Fibroblast of peridontal ligament (primary cell): ENCODE measurements at regions not wholly inside any gene's neighbourhood (a gene's known extent, or its start where the extent isn't known, plus 50 kb on each side); places are given as distances from the start of the nearest gene placed in this dataset.
"Not testable (repeated sequence)": the region's sequence is repeated elsewhere in the genome, so short reads cannot be mapped to it uniquely, and the experiment has no call there.

Experiments
- DNase-seq: peaks from one replicate; pipeline ENCODE4 v3.0.0-alpha.2; 2010; ENCODE audit errors: extremely low read depth

DNA sequence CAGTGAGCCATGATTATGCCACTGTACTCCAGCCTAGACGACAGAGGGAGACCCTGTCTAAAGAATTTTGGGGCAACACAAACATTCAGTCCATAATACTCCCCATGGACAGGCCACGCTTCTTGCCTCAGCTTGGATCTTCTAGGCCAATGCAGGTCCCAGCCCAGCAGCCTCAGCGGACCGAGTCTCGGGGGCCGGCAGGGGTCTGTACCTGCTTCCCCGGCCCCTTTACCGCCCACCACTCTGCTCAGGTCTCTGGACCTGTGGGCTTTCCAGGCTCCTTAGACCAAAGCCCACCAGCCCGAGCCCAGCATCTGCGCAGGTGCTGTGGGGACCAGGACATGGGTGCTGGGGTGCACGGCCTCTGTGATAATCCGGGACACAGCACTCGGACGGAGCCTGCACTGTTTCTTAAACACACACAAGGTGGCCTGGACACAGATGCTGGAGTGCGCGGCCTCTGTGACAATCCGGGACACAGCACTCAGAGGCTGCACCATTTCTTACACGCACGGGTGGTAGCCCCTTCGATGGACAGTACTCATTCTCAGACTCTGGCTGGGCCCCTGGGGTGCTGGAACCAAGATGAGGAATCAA, 62.1 kb upstream of the GPC1 start:
- DNase-seq: no peak

DNA sequence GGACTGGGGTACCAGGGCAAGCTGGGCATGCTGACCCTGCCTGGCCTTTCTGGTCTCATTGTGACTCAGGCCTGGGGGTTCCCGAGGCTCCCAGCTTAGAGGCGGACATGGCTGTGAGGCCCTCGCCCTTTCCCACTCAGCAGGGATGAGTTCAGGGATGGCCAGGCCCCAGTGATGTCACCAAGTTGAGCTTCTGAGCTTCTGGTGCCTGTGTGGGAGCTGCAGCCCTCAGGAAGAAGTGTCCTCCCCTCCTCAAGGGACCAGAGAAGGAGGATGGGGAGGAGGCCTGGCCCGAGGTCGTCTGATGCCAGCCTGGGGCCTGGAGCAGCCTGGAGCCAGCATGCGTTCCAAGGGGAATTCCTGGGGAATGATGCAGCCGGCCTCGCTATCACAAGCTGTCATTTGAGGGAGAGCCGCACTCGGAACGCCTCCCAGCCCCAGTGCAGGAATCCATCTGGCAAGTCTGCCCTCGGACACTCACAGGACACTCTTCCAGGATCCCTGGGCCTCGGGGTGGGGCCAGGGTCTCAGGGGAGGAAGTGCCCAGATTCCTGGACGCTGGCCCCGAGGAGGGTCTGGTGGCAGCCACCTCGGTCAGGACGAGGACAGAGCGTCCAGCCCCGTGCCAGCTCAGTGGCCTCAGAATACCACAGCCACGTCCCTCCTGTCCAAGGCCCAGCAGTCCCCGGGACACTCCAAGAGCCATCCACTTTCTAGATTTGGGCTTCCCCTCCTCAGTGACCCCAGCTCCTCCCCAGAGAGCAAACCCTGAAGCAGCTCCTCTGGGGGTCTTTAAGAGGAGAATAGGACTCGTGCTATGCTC, 61.2 kb upstream of the GPC1 start:
- peak; percentile 85 for DNase-seq

DNA sequence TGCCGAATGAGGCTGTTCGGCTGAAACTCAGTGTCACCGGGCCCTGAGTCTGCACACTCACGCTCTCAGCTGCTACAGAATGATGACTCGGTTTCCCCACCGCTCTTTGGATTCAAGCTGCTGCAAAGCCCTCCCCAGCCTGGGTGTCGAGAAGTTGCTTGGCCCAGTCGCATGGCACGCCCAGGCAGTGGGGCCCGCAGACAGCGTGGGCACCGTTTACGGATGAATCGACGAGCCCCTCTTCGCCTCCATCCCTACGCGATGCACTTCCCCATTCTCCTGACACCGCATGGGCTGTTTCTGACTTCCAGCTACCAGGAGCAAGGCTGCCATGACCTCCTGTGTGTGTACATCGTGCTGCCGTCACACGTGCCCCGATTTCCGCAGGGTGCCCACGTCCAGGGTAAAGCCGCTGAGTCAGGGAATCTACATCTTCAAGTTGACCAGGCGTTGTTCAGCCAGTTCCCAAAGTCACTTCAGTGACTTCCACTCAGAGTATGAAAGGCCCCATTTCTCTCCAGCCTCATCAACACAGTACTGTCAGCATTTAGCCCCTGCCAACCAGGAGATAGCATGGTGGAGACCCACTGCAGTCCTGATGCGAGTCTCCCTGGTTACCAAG, 60.3 kb upstream of the GPC1 start:
- no peak for DNase-seq

DNA sequence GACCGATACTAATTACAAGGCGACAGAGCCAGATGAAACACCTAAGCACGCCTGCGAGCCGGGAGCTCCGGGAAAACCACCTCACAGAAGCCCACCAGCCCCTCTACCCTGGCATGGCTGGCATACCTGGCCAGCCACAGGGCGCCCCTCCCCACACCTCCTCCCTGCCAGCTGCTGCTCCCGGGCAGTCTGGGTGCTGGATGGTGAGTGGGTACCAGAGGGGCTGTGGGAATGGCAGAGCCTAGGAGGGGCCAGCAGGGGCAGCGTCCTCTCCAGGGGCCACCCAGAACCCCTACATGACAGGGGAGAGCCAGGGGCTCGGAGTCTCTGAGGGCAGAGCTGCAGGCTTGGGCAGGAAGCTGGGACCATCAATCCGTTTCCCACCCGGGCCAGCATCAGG, 58.7 kb upstream of the GPC1 start:
- DNase-seq: no peak

DNA sequence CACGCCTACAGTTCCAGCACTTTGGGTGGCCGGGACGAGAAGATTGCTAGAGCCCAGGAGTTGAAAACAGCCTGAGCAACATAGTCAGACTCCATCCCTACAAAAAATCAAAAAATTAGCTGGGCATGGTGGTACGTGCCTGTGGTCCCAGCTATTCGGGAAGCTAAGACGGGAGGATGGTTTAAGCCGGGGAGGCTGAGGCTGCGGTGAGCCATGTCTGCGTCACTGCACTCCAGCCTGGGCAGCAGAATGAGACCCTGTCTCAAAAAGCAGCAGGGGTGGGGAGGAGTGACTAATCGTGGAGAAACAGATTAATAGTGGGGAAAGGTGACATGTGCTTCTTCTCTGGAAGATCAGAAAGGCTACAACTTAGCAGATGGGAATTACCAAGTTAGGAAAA, 58.1 kb upstream of the GPC1 start:
- DNase-seq: peak; percentile 15

- no peak for DNase-seq
These were observed 56.3 kb upstream of the GPC1 start for GRCh38 chr2:240379089-240379636.

DNA sequence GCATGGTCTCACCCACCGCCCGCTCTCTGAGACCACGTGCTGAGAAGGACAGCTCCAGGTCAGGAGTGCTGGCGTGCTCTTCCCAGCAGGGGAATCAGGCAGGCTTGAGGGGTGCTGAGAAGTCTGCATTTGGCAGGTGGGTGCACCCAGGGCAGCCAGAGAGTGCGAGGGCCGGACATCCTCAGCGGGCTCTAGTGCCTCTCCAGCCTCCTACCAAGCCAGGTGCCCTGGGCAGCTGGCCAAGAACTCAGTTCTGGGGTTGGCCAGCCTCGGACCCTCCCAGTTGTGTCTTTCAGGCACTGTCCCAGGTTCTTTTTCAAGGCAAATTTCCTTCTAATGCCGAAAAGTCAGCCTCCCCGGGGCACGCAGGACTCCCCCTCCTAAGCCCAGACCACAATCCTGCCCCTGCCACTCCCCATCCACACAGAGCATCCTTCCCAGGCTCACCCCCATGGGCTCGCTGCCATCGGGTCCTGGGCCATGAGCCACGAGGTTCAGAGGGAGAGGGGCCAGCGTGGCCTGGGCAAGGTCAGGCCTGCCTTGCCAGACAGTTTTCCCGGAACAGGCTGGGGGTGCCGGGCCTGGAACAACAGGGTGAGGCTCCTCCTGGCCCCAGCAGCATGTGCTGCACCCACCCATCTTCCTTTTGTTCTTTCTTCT, 52.2 kb upstream of the GPC1 start:
- DNase-seq: no peak

- no peak for DNase-seq
These were observed 51.4 kb upstream of the GPC1 start for GRCh38 chr2:240383871-240384700.

DNA sequence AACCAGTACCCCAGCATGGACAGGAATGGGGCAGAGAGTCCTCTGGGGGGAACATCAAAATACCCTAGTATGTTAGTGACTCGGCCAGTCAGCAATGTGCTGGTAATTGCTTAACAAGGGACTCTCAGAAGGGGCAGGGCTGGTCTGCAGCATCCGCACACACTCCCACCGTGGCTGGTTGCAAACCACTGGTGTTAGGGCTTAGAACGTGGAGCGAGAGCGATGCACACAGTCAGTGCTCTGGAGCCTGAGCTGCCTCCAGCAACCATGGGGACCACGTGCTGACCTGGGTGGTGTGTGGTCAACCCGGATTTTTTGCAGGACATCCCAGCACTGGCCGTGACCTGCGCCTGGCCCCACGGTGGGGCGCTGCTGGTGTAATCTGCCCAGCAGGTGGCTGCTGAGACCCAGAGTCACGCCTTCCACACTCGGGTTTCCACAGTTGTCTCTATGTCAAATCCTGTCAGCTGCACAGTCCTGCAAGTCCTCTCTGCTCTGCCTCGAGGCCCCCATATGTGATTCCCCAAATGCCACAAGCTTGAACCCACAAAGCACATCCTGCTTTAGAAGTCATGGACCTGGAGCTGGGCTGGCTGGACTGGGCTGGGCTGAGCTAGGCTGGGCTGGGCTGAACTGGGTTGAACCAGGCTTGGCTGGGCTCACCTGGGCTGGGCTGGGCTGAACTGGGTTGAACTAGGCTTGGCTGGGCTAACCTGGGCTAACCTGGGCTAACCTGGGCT, 50.6 kb upstream of the GPC1 start:
- DNase-seq: no peak

DNA sequence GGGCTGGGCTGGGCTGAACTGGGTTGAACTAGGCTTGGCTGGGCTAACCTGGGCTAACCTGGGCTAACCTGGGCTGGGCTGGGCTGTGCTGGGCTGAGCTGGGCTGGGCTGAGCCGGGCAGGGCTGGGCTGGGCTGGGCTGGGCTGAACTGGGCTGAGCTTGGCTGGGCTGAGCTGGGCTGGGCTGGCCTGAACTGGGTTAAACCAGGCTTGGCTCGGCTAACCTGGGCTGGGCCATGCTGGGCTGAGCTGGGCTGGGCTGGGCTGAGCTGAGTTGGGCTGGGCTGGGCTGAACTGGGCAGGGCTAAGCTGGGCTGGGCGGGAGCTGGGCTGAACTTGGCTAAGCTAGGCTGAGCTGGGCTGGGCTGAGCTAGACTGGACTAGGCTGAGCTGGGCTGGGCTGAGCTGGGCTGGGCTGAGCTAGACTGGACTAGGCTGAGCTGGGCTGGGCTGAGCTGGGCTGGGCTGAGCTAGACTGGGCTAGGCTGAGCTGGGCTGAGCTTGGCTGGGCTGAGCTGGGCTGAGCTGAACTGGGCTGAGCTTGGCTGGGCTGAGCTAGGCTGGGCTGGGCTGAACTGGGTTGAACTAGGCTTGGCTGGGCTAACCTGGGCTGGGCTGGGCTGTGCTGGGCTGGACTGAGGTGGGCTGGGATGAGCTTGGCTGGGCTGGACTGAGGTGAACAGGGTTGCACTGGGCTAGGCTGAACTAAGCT, 49.9 kb upstream of the GPC1 start:
- not testable (repeated sequence) for DNase-seq
